T47D (cell line): ENCODE measurements at regions not wholly inside any gene's neighbourhood (a gene's known extent, or its start where the extent isn't known, plus 50 kb on each side); places are given as distances from the start of the nearest gene placed in this dataset.

Experiments used
- DNase-seq, 2 experiments: peaks; one replicate each; pipeline versions ENCODE4 v3.0.0 to v3.0.0-alpha.2; 2011 to 2012; ENCODE audit warnings: low read depth in 1 of 2, low spot score in 1 of 2
- JUND ChIP-seq: IDR thresholded peaks from 2 replicates; pipeline ENCODE4 v1.6.1; 2012; ENCODE audit warnings: low read depth
- in situ Hi-C: cut with HindIII; loops from 2 replicates; pipeline ENCODE4 v1.10.0; 2016; ENCODE audit warnings: low sequenced_read_pairs, low pct_unique_long_range_greater_than_20kb

DNA sequence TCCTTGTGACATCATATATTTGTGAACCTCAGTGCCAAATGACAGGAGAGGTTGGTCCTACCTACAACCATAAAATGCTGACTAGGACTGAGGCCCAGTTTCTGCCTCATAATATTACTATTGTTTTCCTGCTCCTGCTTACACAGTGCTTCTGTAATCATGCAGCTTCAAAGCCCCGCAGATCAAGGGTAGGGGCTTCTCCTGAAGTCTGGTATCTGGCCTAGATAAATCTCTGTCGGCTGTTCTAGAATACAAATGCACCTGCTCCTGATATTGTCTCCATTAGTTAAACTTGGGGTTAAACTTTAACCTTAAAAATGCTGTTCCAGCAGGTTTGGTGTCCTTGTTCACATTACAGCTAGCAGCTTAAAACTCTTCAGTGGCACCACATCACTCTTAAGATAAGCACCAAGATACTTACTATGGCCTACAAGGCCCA, 552.4 kb downstream of the TUSC7 start:
- in situ Hi-C loops = no loop called here
- no peak for DNase-seq
- no peak for TF ChIP-seq JUND

DNA sequence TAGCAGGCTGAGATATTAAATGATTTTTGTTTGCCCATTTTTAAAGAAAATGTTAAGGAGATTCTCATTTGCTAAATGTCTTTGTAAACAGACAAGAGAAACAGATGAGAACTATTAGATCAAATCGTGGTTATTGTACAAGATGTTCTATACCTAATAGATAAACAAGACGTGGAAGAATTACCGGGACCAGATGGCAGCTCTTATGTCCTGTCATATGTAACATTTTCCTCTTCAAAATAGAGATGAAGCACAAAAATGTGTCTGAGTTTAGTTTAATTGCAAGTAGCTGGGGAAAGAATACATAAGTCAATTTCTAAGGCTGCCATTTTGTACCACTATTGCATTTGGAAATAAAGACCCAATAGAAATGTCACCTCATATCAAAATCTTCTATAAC, 553.7 kb downstream of the TUSC7 start:
- in situ Hi-C loops = no loop called here
- TF ChIP-seq JUND = no peak
- DNase-seq = no peak

GRCh38 chr3:117263745-117264144, 554.2 kb downstream of the TUSC7 start:
- in situ Hi-C loops = no loop called here
- no peak for DNase-seq
- TF ChIP-seq JUND = no peak

GRCh38 chr3:117264204-117264994, 554.8 kb downstream of the TUSC7 start:
- DNase-seq = no peak
- no peak for TF ChIP-seq JUND
- in situ Hi-C loops = no loop called here

- no peak for TF ChIP-seq JUND
- in situ Hi-C loops = no loop called here
- no peak for DNase-seq
Measured at GRCh38 chr3:117266806-117267205, 557.2 kb downstream of the TUSC7 start.

- in situ Hi-C loops = no loop called here
- no peak for TF ChIP-seq JUND
- DNase-seq = no peak
Measured at GRCh38 chr3:117268318-117268717, 558.7 kb downstream of the TUSC7 start.

GRCh38 chr3:117272274-117272673, 562.7 kb downstream of the TUSC7 start:
- in situ Hi-C loops = no loop called here
- TF ChIP-seq JUND = no peak
- DNase-seq = no peak

GRCh38 chr3:117272876-117273523, 563.4 kb downstream of the TUSC7 start:
- in situ Hi-C loops = no loop called here

GRCh38 chr3:117277816-117278215, 568.2 kb downstream of the TUSC7 start:
- in situ Hi-C loops = no loop called here
- no peak for TF ChIP-seq JUND
- peak in 1 of 2 experiments; percentile 4 for DNase-seq

More at GRCh38 chr3:117272876-117273523, 563.4 kb downstream of the TUSC7 start:
- TF ChIP-seq JUND = no peak
- DNase-seq = no peak

GRCh38 chr3:117278424-117279190, 569.0 kb downstream of the TUSC7 start:
- in situ Hi-C loops = no loop called here
- DNase-seq = peak in 1 of 2 experiments; percentile 29

DNA sequence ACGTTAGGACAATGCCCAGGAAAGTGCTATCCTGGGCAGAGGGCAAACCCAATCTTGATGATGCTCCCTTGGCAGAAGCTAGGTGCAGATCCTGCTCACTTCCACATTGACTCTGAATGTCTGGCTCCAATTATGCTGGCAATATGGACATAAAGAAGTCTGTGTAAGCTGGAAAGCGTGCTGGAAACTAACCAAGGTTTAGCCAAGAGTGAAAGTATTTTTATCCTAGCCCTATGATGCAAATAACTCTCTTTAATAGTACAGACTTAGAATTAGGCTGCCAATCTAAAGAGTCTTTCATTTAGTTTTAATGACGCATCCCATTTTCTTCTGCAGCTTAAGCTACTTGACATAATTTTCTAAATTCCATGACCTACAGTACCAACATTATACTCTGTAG, 571.8 kb downstream of the TUSC7 start:
- DNase-seq = no peak
- in situ Hi-C loops = no loop called here
- no peak for TF ChIP-seq JUND

More at GRCh38 chr3:117278424-117279190, 569.0 kb downstream of the TUSC7 start:
- no peak for TF ChIP-seq JUND

- DNase-seq = no peak
- no peak for TF ChIP-seq JUND
- in situ Hi-C loops = no loop called here
Measured at GRCh38 chr3:117282566-117282965, 573.0 kb downstream of the TUSC7 start.

GRCh38 chr3:117285737-117286136, 576.2 kb downstream of the TUSC7 start:
- TF ChIP-seq JUND = no peak

More at GRCh38 chr3:117285737-117286136, 576.2 kb downstream of the TUSC7 start:
- in situ Hi-C loops = no loop called here
- no peak for DNase-seq
